GM23338 (cell line): ENCODE measurements at regions not wholly inside any gene's neighbourhood (a gene's known extent, or its start where the extent isn't known, plus 50 kb on each side); places are given as distances from the start of the nearest gene placed in this dataset.

Source experiments
- ATAC-seq: fragments of 200-7000 bp; cut with Tn5 transposase; 3 replicates; pipeline ENCODE4 v1.9.1; 2020
- DNase-seq: peaks from one replicate; pipeline ENCODE4 v3.0.0-alpha.2; 2015; ENCODE audit warnings: low spot score
- H2AFZ ChIP-seq: fragments of 200-600 bp; sonication (generic); 2 replicates; pipeline ENCODE4 v1.8.0; 2016; ENCODE audit warnings: antibody characterized with exemption, mild to moderate bottlenecking, moderate library complexity
- H3F3A ChIP-seq: fragments of 200-600 bp; sonication (generic); replicated peaks from 2 replicates; pipeline ENCODE4 v1.8.0; 2017; ENCODE audit warnings: antibody characterized with exemption, mixed run types, low read depth
- H3K27ac ChIP-seq: fragments of 200-600 bp; sonication (generic); 2 replicates; pipeline ENCODE4 v1.6.1; 2016; ENCODE audit warnings: low read depth
- H3K27me3 ChIP-seq: fragments of 200-600 bp; sonication (generic); 2 replicates; pipeline ENCODE4 v1.8.0; 2016; ENCODE audit warnings: mild to moderate bottlenecking, mixed run types, moderate library complexity; ENCODE audit not compliant: insufficient read depth
- H3K36me3 ChIP-seq: fragments of 200-600 bp; sonication (generic); 2 replicates; pipeline ENCODE4 v1.8.0; 2016; ENCODE audit warnings: mild to moderate bottlenecking; ENCODE audit not compliant: insufficient read depth
- H3K4me1 ChIP-seq: fragments of 200-600 bp; sonication (generic); 2 replicates; pipeline ENCODE4 v1.8.0; 2016; ENCODE audit warnings: mild to moderate bottlenecking, moderate library complexity; ENCODE audit not compliant: insufficient read depth
- H3K4me2 ChIP-seq: fragments of 200-600 bp; sonication (generic); 2 replicates; pipeline ENCODE4 v1.7.1; 2017; ENCODE audit warnings: mixed run types
- H3K4me3 ChIP-seq: fragments of 200-600 bp; sonication (generic); 2 replicates; pipeline ENCODE4 v1.6.1; 2016; ENCODE audit warnings: mixed run types
- H3K79me2 ChIP-seq: fragments of 200-600 bp; sonication (generic); replicated peaks from 2 replicates; pipeline ENCODE4 v1.8.0; 2017; ENCODE audit warnings: mild to moderate bottlenecking; ENCODE audit not compliant: insufficient read depth
- H3K9me2 ChIP-seq: fragments of 200-600 bp; sonication (generic); 2 replicates; pipeline ENCODE4 v1.8.0; 2017; ENCODE audit not compliant: insufficient read depth
- H4K20me1 ChIP-seq: fragments of 200-600 bp; sonication (generic); replicated peaks from 2 replicates; pipeline ENCODE4 v1.8.0; 2017; ENCODE audit warnings: mild to moderate bottlenecking; ENCODE audit not compliant: insufficient read depth
- H3K27ac Mint-ChIP-seq: 2 replicates; pipeline ENCODE4 v1.8.0; 2020; ENCODE audit warnings: inconsistent platforms, mild to moderate bottlenecking, moderate library complexity, mixed read lengths
- H3K27me3 Mint-ChIP-seq: 3 replicates; pipeline ENCODE4 v1.8.0; 2022; ENCODE audit warnings: low read depth, mild to moderate bottlenecking, moderate library complexity, mixed read lengths, inconsistent platforms; ENCODE audit not compliant: insufficient read depth, poor library complexity
- H3K36me3 Mint-ChIP-seq: 3 replicates; pipeline ENCODE4 v1.8.0; 2021; ENCODE audit warnings: low read depth, mild to moderate bottlenecking, inconsistent platforms, moderate library complexity, mixed read lengths
- H3K4me1 Mint-ChIP-seq: 3 replicates; pipeline ENCODE4 v1.8.0; 2020; ENCODE audit warnings: mild to moderate bottlenecking, inconsistent platforms, mixed read lengths
- H3K4me3 Mint-ChIP-seq: 3 replicates; pipeline ENCODE4 v1.8.0; 2021; ENCODE audit warnings: moderate library complexity, mild to moderate bottlenecking, inconsistent platforms, mixed read lengths
- H3K9me3 Mint-ChIP-seq: 3 replicates; pipeline ENCODE4 v1.8.0; 2020; ENCODE audit warnings: moderate library complexity, mild to moderate bottlenecking, inconsistent platforms, mixed read lengths
- CREB1 ChIP-seq: fragments of 250-450 bp; sonication (Bioruptor Pico); IDR thresholded peaks from 2 replicates; pipeline ENCODE4 v1.5.0; 2020; ENCODE audit warnings: low read depth, mild to moderate bottlenecking, moderate library complexity
- CTCF ChIP-seq, 2 experiments: fragments of 200-600 bp in 1 of 2; sonication (generic) in 1 of 2; conservative IDR thresholded peaks; 2 replicates each; pipeline versions ENCODE4 v1.5.1 to v1.6.1; 2016 to 2017; ENCODE audit warnings: antibody characterized with exemption in 2 of 2, low read depth in 2 of 2, mild to moderate bottlenecking in 2 of 2, moderate library complexity in 1 of 2
- EZH2 ChIP-seq: fragments of 200-600 bp; sonication (generic); IDR thresholded peaks from one replicate; pipeline ENCODE4 v1.8.0; 2017; ENCODE audit warnings: antibody characterized with exemption, mild to moderate bottlenecking, low read depth; ENCODE audit not compliant: unreplicated experiment
- EZH2phosphoT487 ChIP-seq: fragments of 200-600 bp; sonication (generic); IDR thresholded peaks from one replicate; pipeline ENCODE4 v1.8.1; 2018; ENCODE audit warnings: antibody characterized with exemption; ENCODE audit not compliant: unreplicated experiment
- JUNB ChIP-seq: IDR thresholded peaks from one replicate; pipeline ENCODE4 v1.6.1; 2016; ENCODE audit warnings: antibody characterized with exemption; ENCODE audit not compliant: unreplicated experiment
- NANOG ChIP-seq: IDR thresholded peaks from 2 replicates; pipeline ENCODE4 v1.6.1; 2016; ENCODE audit warnings: antibody characterized with exemption, borderline replicate concordance
- POLR2AphosphoS5 ChIP-seq: IDR thresholded peaks from 2 replicates; pipeline ENCODE4 v1.6.1; 2016; ENCODE audit warnings: antibody characterized with exemption, low read depth
- ZNF331 ChIP-seq: fragments of 250-450 bp; sonication (Bioruptor Pico); IDR thresholded peaks from 2 replicates; pipeline ENCODE4 v1.5.0; 2020; ENCODE audit warnings: low read depth, mild to moderate bottlenecking, moderate library complexity
- TF ChIP-seq, protein P1 (sequence below): IDR thresholded peaks from 2 replicates; pipeline ENCODE4 v1.6.1; 2016; ENCODE audit warnings: antibody characterized with exemption

GRCh38 chr2:216281316-216281715 is 91.0 kb downstream of the MARCHF4 start:
- Mint-ChIP-seq H3K4me1 (peaks cover 48% of the 10 kb centered on the region), H3K9me3 (no peaks in the 10 kb centered on the region), H3K27me3 (peaks cover 3% of the 10 kb centered on the region), H3K27ac (no peak overlapping the region), H3K4me3 (no peak overlapping the region), H3K36me3 (no peaks in the 10 kb centered on the region)
- Histone ChIP-seq H3K4me2 (no peak overlapping the region), H3K4me3 (no peak overlapping the region), H3K27ac (no peak overlapping the region), H3K36me3 (no peaks in the 10 kb centered on the region), H3K27me3 (no peaks in the 10 kb centered on the region), H3F3A (no peaks in the 10 kb centered on the region), H3K9me2 (no peaks in the 10 kb centered on the region), H3K79me2 (no peaks in the 10 kb centered on the region), H4K20me1 (no peaks in the 10 kb centered on the region), H2AFZ (0 out of 2 replicates have a peak overlapping the region, but pooled peaks have one; percentile 24), H3K4me1 (peaks cover 29% of the 10 kb centered on the region)
- TF ChIP-seq, protein P1, sequence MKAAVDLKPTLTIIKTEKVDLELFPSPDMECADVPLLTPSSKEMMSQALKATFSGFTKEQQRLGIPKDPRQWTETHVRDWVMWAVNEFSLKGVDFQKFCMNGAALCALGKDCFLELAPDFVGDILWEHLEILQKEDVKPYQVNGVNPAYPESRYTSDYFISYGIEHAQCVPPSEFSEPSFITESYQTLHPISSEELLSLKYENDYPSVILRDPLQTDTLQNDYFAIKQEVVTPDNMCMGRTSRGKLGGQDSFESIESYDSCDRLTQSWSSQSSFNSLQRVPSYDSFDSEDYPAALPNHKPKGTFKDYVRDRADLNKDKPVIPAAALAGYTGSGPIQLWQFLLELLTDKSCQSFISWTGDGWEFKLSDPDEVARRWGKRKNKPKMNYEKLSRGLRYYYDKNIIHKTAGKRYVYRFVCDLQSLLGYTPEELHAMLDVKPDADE: no peak
- DNase-seq (no peak), ATAC-seq (peak; percentile 15)

GRCh38 chr2:216279459-216279858 is 92.8 kb downstream of the MARCHF4 start:
- H3K27ac ChIP-seq: no peak overlapping the region
- no peaks in the 10 kb centered on the region for H4K20me1 ChIP-seq
- no peak for TF ChIP-seq EZH2phosphoT487
- no peaks in the 10 kb centered on the region for H3K36me3 Mint-ChIP-seq
- no peak overlapping the region for H2AFZ ChIP-seq
- no peaks in the 10 kb centered on the region for H3F3A ChIP-seq
- H3K4me3 ChIP-seq: no peak overlapping the region
- H3K4me2 ChIP-seq: no peak overlapping the region
- no peaks in the 10 kb centered on the region for H3K27me3 ChIP-seq
- H3K36me3 ChIP-seq: no peaks in the 10 kb centered on the region
- H3K4me1 Mint-ChIP-seq: peaks cover 35% of the 10 kb centered on the region
- H3K27me3 Mint-ChIP-seq: no peaks in the 10 kb centered on the region
- no peak overlapping the region for H3K4me3 Mint-ChIP-seq
- H3K79me2 ChIP-seq: no peaks in the 10 kb centered on the region
- DNase-seq: no peak
- no peak for ATAC-seq
- peaks cover 12% of the 10 kb centered on the region for H3K4me1 ChIP-seq
- no peaks in the 10 kb centered on the region for H3K9me2 ChIP-seq
- H3K9me3 Mint-ChIP-seq: no peaks in the 10 kb centered on the region
- no peak overlapping the region for H3K27ac Mint-ChIP-seq

DNA sequence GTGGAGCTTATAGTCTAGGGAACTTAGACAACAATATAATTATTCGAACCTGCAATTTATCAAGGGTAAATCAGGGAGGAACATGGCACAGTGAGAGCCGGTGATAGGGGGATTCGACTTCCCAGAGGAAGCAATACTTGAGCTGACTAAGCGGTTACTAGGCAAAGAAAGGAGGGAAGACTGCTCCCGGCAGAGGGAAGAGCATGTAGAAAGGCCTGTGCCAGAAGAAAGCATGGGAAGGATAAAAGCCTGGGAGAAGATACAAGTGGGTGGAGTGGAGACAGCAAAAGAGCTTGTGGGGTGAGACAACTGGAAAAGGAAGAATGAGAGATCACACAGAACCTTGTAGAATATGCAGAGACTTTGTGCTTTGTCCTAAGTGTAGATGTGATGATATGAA is 93.3 kb downstream of the MARCHF4 start:
- no peak for ATAC-seq
- Mint-ChIP-seq H3K4me3 (no peak overlapping the region), H3K36me3 (no peaks in the 10 kb centered on the region), H3K27me3 (no peaks in the 10 kb centered on the region), H3K27ac (no peak overlapping the region), H3K4me1 (peaks cover 33% of the 10 kb centered on the region), H3K9me3 (no peaks in the 10 kb centered on the region)
- H3K79me2 ChIP-seq: no peaks in the 10 kb centered on the region
- H3F3A ChIP-seq: no peaks in the 10 kb centered on the region
- H3K36me3 ChIP-seq: no peaks in the 10 kb centered on the region
- no peak overlapping the region for H3K4me3 ChIP-seq
- no peak overlapping the region for H2AFZ ChIP-seq
- no peaks in the 10 kb centered on the region for H3K27me3 ChIP-seq
- H3K27ac ChIP-seq: no peak overlapping the region
- H3K9me2 ChIP-seq: no peaks in the 10 kb centered on the region
- peaks cover 12% of the 10 kb centered on the region for H3K4me1 ChIP-seq
- no peak overlapping the region for H3K4me2 ChIP-seq
- no peaks in the 10 kb centered on the region for H4K20me1 ChIP-seq
- DNase-seq: no peak
- TF ChIP-seq POLR2AphosphoS5 (no peak), CTCF (conservative IDR thresholded peaks at IDR 0.05; ENCODE audit: low read depth in 2 of 2) (no peak), EZH2 (no peak), CREB1 (CRISPR knock-in tag) (no peak), NANOG (no peak), EZH2phosphoT487 (no peak), JUNB (no peak), ZNF331 (CRISPR knock-in tag) (no peak)
- TF ChIP-seq, protein P1: no peak
